Neuronal stem cell (in vitro differentiated cells): ENCODE measurements at regions not wholly inside any gene's neighbourhood (a gene's known extent, or its start where the extent isn't known, plus 50 kb on each side); places are given as distances from the start of the nearest gene placed in this dataset.

Source experiments
- DNase-seq: peaks from one replicate; pipeline ENCODE4 v3.0.0-alpha.2; 2013; ENCODE audit warnings: low spot score
- H2AFZ ChIP-seq: one replicate; pipeline ENCODE4 v1.6.1; 2013; ENCODE audit warnings: mild to moderate bottlenecking, low read length, inconsistent platforms
- H2AK5ac ChIP-seq: 2 replicates; pipeline ENCODE4 v1.6.1; 2013; ENCODE audit warnings: low read depth, mild to moderate bottlenecking, inconsistent platforms, low read length, moderate library complexity, mixed read lengths
- H2BK120ac ChIP-seq: 2 replicates; pipeline ENCODE4 v1.6.1; 2013; ENCODE audit warnings: low read depth, mild to moderate bottlenecking, inconsistent platforms, low read length, moderate library complexity, mixed read lengths
- H2BK12ac ChIP-seq: one replicate; pipeline ENCODE4 v1.6.1; 2013; ENCODE audit warnings: low read length, inconsistent platforms
- H2BK15ac ChIP-seq: 2 replicates; pipeline ENCODE4 v1.6.1; 2013; ENCODE audit warnings: mild to moderate bottlenecking, low read length, inconsistent platforms, mixed read lengths
- H2BK5ac ChIP-seq: one replicate; pipeline ENCODE4 v1.6.1; 2013; ENCODE audit warnings: inconsistent platforms, mild to moderate bottlenecking, low read length, moderate library complexity
- H3K14ac ChIP-seq: one replicate; pipeline ENCODE4 v1.6.1; 2013; ENCODE audit warnings: low read length, inconsistent platforms
- H3K18ac ChIP-seq: 2 replicates; pipeline ENCODE4 v1.6.1; 2013; ENCODE audit warnings: low read length, inconsistent platforms
- H3K23ac ChIP-seq: 2 replicates; pipeline ENCODE4 v1.6.1; 2013; ENCODE audit warnings: low read depth, mild to moderate bottlenecking, mixed read lengths, low read length, inconsistent platforms; ENCODE audit not compliant: poor library complexity
- H3K27ac ChIP-seq: replicated peaks from 3 replicates; pipeline ENCODE4 v1.5.1; 2013; ENCODE audit warnings: low read length, inconsistent platforms
- H3K27me3 ChIP-seq, 3 experiments: 2 replicates each; pipeline ENCODE4 v1.6.1; 2013; ENCODE audit warnings: low read length in 3 of 3, mild to moderate bottlenecking in 2 of 3, inconsistent platforms in 1 of 3, low read depth in 1 of 3, mixed read lengths in 1 of 3, moderate library complexity in 1 of 3; ENCODE audit not compliant: control insufficient read depth in 3 of 3, insufficient read depth in 3 of 3
- H3K36me3 ChIP-seq, 2 donors: replicated peaks in 1 of 2; 2 replicates each; pipeline ENCODE4 v1.6.1; 2013; ENCODE audit warnings: low read length in 2 of 2; ENCODE audit not compliant: control insufficient read depth in 2 of 2, insufficient read depth in 2 of 2
- H3K4ac ChIP-seq: 2 replicates; pipeline ENCODE4 v1.6.1; 2013; ENCODE audit warnings: inconsistent platforms, mild to moderate bottlenecking, low read length, moderate library complexity
- H3K4me1 ChIP-seq, 2 donors: 1 replicate in 1 of 2; 2 replicates in 1 of 2; pipeline ENCODE4 v1.6.1; 2013; ENCODE audit warnings: low read length in 2 of 2, low read depth in 1 of 2; ENCODE audit not compliant: control insufficient read depth in 2 of 2, insufficient read depth in 1 of 2
- H3K4me2 ChIP-seq: one replicate; pipeline ENCODE4 v1.6.1; 2013; ENCODE audit warnings: mild to moderate bottlenecking, low read length, inconsistent platforms; ENCODE audit not compliant: insufficient read depth, poor library complexity, severe bottlenecking
- H3K4me3 ChIP-seq, 2 donors: 2 replicates each; pipeline ENCODE4 v1.5.1; 2013; ENCODE audit warnings: low read length in 2 of 2, mild to moderate bottlenecking in 2 of 2, inconsistent platforms in 1 of 2, moderate library complexity in 1 of 2
- H3K79me1 ChIP-seq: one replicate; pipeline ENCODE4 v1.6.1; 2013; ENCODE audit warnings: low read depth, mild to moderate bottlenecking, inconsistent platforms, low read length, moderate library complexity
- H3K9ac ChIP-seq: one replicate; pipeline ENCODE4 v1.6.1; 2013; ENCODE audit warnings: mild to moderate bottlenecking, low read depth, low read length, inconsistent platforms; ENCODE audit not compliant: poor library complexity
- H3K9me3 ChIP-seq, 2 donors: replicated peaks in 1 of 2; 2 replicates each; pipeline versions ENCODE3 to v1.6.1; 2013; ENCODE audit warnings: low read length in 2 of 2, mild to moderate bottlenecking in 2 of 2, inconsistent platforms in 1 of 2, low read depth in 1 of 2, mixed read lengths in 1 of 2, moderate library complexity in 1 of 2; ENCODE audit not compliant: control insufficient read depth in 2 of 2, insufficient read depth in 1 of 2
- H4K8ac ChIP-seq: one replicate; pipeline ENCODE4 v1.6.1; 2013; ENCODE audit warnings: low read depth, mild to moderate bottlenecking, inconsistent platforms, low read length, moderate library complexity
- H4K91ac ChIP-seq: one replicate; pipeline ENCODE4 v1.6.1; 2013; ENCODE audit warnings: low read length, low read depth, mild to moderate bottlenecking, inconsistent platforms; ENCODE audit not compliant: poor library complexity
- WGBS, 2 donors: extraction: QIAGEN DNeasy Blood & Tissue Kit; methylation state at CpG; one replicate each; pipeline ENCODE4 v1.1.7; 2013; ENCODE audit warnings: missing lambda C conversion rate in 2 of 2, mixed read lengths in 1 of 2; ENCODE audit not compliant: insufficient read length in 2 of 2, insufficient replicate concordance in 1 of 2; ENCODE audit errors: extremely low coverage in 2 of 2; 5-methylcytosine and 5-hydroxymethylcytosine counted together

DNA sequence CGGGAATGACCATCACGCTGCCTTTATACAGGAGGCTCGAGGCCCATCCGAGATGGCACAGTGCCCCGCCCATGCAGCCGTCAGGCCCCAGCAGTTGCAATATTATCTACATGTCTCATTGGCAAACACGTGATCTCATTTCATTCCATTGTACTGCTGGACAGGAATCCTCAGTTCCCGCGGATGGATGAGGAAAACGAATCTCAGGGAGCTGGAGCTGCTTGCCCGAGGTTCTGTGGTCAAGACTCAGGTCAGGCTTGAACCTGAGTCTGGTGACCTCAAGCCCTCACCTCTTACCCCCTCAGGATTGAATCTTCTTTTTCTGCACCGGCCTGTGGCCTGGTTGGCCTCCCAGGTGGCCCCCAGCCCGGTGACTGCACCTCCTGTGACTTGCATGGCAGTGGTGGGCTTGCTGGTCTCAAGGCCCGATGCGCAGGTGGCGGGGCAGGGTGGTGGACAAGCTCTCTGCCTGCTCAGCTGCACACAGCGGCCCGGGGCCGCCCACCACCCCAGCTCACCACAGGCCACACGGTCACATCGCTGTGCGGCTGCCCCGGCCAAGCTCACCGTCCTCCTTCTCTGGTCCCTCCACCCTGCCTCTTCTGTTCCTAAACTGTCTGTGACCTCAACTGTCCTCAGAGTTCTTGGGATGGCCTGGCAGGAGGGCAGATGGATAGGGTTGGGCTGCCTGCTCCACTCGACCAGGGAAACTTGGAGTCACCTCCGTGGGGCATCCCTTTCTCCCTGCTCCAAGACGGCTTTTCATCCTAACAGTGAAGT is 52.0 kb upstream of the HS6ST1 start:
- H3K4me3 ChIP-seq = no peak overlapping the region
- peak overlapping the region; percentile 12 for H3K14ac ChIP-seq
- H3K4ac ChIP-seq = no peak overlapping the region
- peak overlapping the region; percentile 89 for H3K18ac ChIP-seq
- peak overlapping the region; percentile 75 for H2BK5ac ChIP-seq
- H3K23ac ChIP-seq = no peak overlapping the region
- H2AFZ ChIP-seq = peak overlapping the region; percentile 62
- H3K4me1 ChIP-seq = peaks cover 25 to 33% of the 10 kb centered on the region in 2 donors
- no peak overlapping the region for H4K8ac ChIP-seq
- no peak overlapping the region for H4K91ac ChIP-seq
- H3K79me1 ChIP-seq = peaks cover 2% of the 10 kb centered on the region
- no peak overlapping the region for H3K4me2 ChIP-seq
- WGBS, 2 donors = no CpG with 5 or more reads among the region's 27 CpGs
- H2BK120ac ChIP-seq = no peak overlapping the region
- H3K9me3 ChIP-seq = no peaks in the 10 kb centered on the region
- peak overlapping the region; percentile 30 for H2BK15ac ChIP-seq
- H3K9ac ChIP-seq = no peak overlapping the region
- no peaks in the 10 kb centered on the region for H3K36me3 ChIP-seq
- peaks cover 0 to 5% (median 4%) of the 10 kb centered on the region in 3 experiments for H3K27me3 ChIP-seq
- DNase-seq = no peak
- no peak overlapping the region for H3K27ac ChIP-seq
- H2BK12ac ChIP-seq = peak overlapping the region; percentile 95
- H2AK5ac ChIP-seq = peak overlapping the region; percentile 54

DNA sequence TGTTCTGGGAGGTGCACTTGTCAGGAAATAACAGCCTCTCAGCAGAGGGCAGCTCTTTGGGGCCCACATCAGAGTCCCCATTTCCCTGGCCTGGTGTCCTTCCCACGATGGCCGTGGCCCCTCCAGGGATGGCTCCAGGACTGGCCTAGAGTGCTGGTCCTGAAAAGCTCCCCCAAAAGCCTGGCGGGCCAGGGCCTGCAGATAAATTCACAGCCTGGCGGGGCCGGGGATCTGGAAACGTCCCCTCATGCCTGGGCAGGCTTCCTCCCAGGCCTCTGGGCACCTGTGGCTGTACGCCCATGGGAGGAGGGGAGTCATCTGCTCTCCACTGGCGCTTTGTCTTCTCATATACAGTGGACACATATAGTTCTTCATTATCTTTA is 52.6 kb upstream of the HS6ST1 start:
- peaks cover 25 to 33% of the 10 kb centered on the region in 2 donors for H3K4me1 ChIP-seq
- peaks cover 2% of the 10 kb centered on the region for H3K79me1 ChIP-seq
- H3K23ac ChIP-seq = no peak overlapping the region
- H3K9me3 ChIP-seq = no peaks in the 10 kb centered on the region
- no peak overlapping the region for H3K27ac ChIP-seq
- no peak overlapping the region for H3K14ac ChIP-seq
- no peak overlapping the region for H3K4me2 ChIP-seq
- no peak overlapping the region for H3K9ac ChIP-seq
- H3K4me3 ChIP-seq = no peak overlapping the region
- no peak for DNase-seq
- H2BK12ac ChIP-seq = no peak overlapping the region
- H2BK120ac ChIP-seq = no peak overlapping the region
- no CpG with 5 or more reads among the region's 8 CpGs for WGBS, 2 donors
- H2BK15ac ChIP-seq = peak overlapping the region; percentile 30
- peak overlapping the region; percentile 89 for H3K18ac ChIP-seq
- H2AK5ac ChIP-seq = peak overlapping the region; percentile 54
- no peak overlapping the region for H4K8ac ChIP-seq
- no peak overlapping the region for H3K4ac ChIP-seq
- no peak overlapping the region for H4K91ac ChIP-seq
- H3K27me3 ChIP-seq = peaks cover 0 to 11% (median 4%) of the 10 kb centered on the region in 3 experiments
- H2BK5ac ChIP-seq = peak overlapping the region; percentile 75
- no peaks in the 10 kb centered on the region for H3K36me3 ChIP-seq
- no peak overlapping the region for H2AFZ ChIP-seq

DNA sequence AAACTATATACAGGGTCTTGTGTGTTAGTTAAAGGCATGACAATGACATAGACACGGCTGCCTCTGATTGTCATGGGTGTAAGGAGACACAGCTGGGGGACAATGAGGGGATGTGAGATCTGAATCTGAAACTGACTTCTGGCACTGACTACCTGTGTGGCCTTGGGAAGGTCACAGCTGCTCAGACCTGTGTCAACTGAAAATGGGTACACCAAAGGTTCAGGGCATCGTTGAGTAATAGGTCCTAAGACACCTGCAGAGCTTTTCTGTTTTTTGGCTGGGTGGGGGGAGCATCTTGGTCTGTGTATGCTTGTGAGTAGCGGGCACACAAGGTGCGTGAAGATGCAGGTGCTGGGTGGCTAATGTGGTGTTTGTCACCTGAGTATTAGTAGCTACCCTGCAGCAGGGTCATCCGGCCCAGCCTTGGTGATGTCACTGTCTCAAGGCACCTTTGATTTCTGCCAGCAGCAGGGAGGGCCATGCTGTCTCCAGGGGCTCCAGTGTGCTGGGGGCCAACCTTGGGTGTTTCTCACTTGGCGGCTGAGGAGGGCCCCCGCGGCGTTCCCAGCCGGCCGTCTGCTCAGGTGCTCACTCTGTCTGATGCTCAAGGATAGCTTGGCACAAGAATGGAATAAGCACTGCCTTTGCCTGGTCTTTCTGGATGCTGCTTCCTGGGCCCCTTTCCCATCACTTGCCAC is 53.1 kb upstream of the HS6ST1 start:
- Histone ChIP-seq H2BK5ac (no peak overlapping the region), H3K18ac (peak overlapping the region; percentile 87), H2AK5ac (peak overlapping the region; percentile 23), H3K4me3 (no peak overlapping the region), H3K79me1 (peaks cover 2% of the 10 kb centered on the region), H3K36me3 (no peaks in the 10 kb centered on the region), H3K27me3 (peaks cover 0 to 11% (median 3%) of the 10 kb centered on the region in 3 experiments), H3K4ac (no peak overlapping the region), H3K27ac (no peak overlapping the region), H3K23ac (peak overlapping the region; percentile 23), H3K14ac (no peak overlapping the region), H3K9me3 (no peaks in the 10 kb centered on the region), H2BK120ac (no peak overlapping the region), H4K91ac (no peak overlapping the region), H4K8ac (no peak overlapping the region), H3K4me2 (no peak overlapping the region), H2AFZ (no peak overlapping the region), H3K9ac (no peak overlapping the region), H2BK12ac (no peak overlapping the region), H3K4me1 (peaks cover 25 to 29% of the 10 kb centered on the region in 2 donors), H2BK15ac (peak overlapping the region; percentile 14)
- WGBS, 2 donors = no CpG with 5 or more reads among the region's 11 CpGs
- no peak for DNase-seq
